ENCODE measurements at regions not wholly inside any gene's neighbourhood (a gene's known extent, or its start where the extent isn't known, plus 50 kb on each side); places are given as distances from the start of the nearest gene placed in this dataset.

- TF ChIP-seq POLR2A (IDR thresholded peaks at IDR 0.05) (no peak), POLR2AphosphoS5 (IDR thresholded peaks at IDR 0.05) (no peak)
- TF ChIP-seq, protein P1, sequence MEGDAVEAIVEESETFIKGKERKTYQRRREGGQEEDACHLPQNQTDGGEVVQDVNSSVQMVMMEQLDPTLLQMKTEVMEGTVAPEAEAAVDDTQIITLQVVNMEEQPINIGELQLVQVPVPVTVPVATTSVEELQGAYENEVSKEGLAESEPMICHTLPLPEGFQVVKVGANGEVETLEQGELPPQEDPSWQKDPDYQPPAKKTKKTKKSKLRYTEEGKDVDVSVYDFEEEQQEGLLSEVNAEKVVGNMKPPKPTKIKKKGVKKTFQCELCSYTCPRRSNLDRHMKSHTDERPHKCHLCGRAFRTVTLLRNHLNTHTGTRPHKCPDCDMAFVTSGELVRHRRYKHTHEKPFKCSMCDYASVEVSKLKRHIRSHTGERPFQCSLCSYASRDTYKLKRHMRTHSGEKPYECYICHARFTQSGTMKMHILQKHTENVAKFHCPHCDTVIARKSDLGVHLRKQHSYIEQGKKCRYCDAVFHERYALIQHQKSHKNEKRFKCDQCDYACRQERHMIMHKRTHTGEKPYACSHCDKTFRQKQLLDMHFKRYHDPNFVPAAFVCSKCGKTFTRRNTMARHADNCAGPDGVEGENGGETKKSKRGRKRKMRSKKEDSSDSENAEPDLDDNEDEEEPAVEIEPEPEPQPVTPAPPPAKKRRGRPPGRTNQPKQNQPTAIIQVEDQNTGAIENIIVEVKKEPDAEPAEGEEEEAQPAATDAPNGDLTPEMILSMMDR (IDR thresholded peaks at IDR 0.05): no peak
- intact Hi-C loops (cut with DNase I): no loop called here
- WGBS: 77% methylated on average over 2 of the region's 2 CpGs
- Histone ChIP-seq H3K9me3 (no peaks in the 10 kb centered on the region), H3K4me1 (replicated peaks) (no peaks in the 10 kb centered on the region), H3K27ac (no peak overlapping the region), H3K27me3 (replicated peaks; ENCODE audit: insufficient read depth) (no peaks in the 10 kb centered on the region), H3K4me3 (no peak overlapping the region), H3K36me3 (no peaks in the 10 kb centered on the region)
- DNase-seq (ENCODE audit: low spot score): no peak
These were observed 963.4 kb upstream of the ADGRL4 start for GRCh38 chr1:79969886-79970285.

DNA sequence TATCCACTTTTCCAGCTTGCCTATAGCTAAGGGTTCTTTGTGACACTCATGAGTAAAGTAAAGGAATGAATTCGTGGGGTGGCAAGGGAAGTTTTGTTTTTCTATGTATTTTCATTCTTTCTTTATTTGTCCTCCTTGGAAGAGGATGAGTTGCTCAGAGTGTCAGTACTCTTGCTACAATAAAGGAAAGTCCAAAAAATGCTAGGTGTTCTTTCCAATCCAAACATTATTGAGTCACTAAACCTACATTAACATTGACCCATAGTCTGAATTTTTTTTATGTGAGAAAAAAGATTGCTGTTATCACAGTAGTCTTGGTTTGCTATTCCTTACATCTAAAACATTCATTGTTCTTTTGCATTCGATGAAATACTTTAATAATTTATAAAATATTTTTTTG, 959.9 kb upstream of the ADGRL4 start:
- TF ChIP-seq POLR2A (IDR thresholded peaks at IDR 0.05) (no peak), POLR2AphosphoS5 (IDR thresholded peaks at IDR 0.05) (no peak)
- TF ChIP-seq, protein P1 (IDR thresholded peaks at IDR 0.05): no peak
- no peak for DNase-seq (ENCODE audit: low spot score)

DNA sequence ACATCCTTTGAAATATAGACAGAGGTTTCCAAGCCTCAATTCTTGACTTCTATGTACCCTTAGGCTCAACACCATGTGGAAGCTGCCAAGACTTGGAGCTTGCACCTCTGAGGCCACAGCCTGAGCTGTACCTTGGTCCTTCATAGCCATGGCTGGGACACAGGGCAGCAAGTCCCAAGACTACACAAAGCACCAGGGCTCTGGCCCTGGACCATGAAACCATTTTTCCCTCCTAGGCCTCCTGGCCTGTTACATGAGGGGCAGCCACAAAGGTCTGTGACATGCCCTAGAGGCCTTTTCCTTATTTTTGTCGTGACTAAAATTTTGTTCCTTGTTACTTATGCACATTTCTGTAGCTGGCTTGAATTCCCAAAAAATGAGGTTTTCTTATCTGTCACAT, 953.1 kb upstream of the ADGRL4 start:
- intact Hi-C loops (cut with DNase I): no loop called here
- WGBS: 83% methylated on average over 1 of the region's 1 CpG
- H3K27ac ChIP-seq: no peak overlapping the region
- H3K27me3 ChIP-seq (replicated peaks; ENCODE audit: insufficient read depth): no peaks in the 10 kb centered on the region
- no peaks in the 10 kb centered on the region for H3K36me3 ChIP-seq
- TF ChIP-seq, protein P1 (IDR thresholded peaks at IDR 0.05): no peak
- TF ChIP-seq POLR2AphosphoS5 (IDR thresholded peaks at IDR 0.05) (no peak), POLR2A (IDR thresholded peaks at IDR 0.05) (no peak)
- H3K4me3 ChIP-seq: no peak overlapping the region
- H3K9me3 ChIP-seq: no peaks in the 10 kb centered on the region
- DNase-seq (ENCODE audit: low spot score): no peak
- no peaks in the 10 kb centered on the region for H3K4me1 ChIP-seq (replicated peaks)

More for the DNA sequence above, 959.9 kb upstream of the ADGRL4 start:
- 54% methylated on average over 2 of the region's 2 CpGs for WGBS
- Histone ChIP-seq H3K27me3 (replicated peaks; ENCODE audit: insufficient read depth) (no peaks in the 10 kb centered on the region), H3K4me3 (no peak overlapping the region), H3K36me3 (no peaks in the 10 kb centered on the region), H3K27ac (no peak overlapping the region), H3K9me3 (no peaks in the 10 kb centered on the region), H3K4me1 (replicated peaks) (no peaks in the 10 kb centered on the region)
- intact Hi-C loops (cut with DNase I): no loop called here

DNA sequence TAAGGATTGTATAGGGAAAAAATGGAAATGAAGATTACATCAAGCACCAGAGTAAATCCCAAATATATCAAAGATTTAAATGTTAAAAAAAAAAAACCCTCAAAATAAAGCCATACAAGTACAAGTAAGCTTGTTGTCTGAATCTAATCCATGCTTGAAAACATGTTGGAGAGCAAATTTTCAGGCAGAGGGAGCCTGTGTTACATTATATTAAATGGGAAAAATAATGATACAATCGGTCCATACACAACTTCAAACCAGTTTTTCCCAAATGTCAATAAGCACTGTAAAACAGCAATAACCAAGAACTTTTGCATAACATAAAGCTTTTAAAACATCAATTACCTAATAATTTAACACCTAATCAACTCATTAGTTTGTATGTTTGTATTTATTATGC, 949.4 kb upstream of the ADGRL4 start:
- TF ChIP-seq POLR2A (IDR thresholded peaks at IDR 0.05) (no peak), POLR2AphosphoS5 (IDR thresholded peaks at IDR 0.05) (no peak)
- TF ChIP-seq, protein P1 (IDR thresholded peaks at IDR 0.05): no peak
- 65% methylated on average over 1 of the region's 1 CpG for WGBS
- no peaks in the 10 kb centered on the region for H3K36me3 ChIP-seq
- no peak for DNase-seq (ENCODE audit: low spot score)
- H3K27me3 ChIP-seq (replicated peaks; ENCODE audit: insufficient read depth): no peaks in the 10 kb centered on the region
- intact Hi-C loops (cut with DNase I): no loop called here
- no peaks in the 10 kb centered on the region for H3K9me3 ChIP-seq
- no peak overlapping the region for H3K27ac ChIP-seq
- H3K4me1 ChIP-seq (replicated peaks): no peaks in the 10 kb centered on the region
- H3K4me3 ChIP-seq: no peak overlapping the region

DNA sequence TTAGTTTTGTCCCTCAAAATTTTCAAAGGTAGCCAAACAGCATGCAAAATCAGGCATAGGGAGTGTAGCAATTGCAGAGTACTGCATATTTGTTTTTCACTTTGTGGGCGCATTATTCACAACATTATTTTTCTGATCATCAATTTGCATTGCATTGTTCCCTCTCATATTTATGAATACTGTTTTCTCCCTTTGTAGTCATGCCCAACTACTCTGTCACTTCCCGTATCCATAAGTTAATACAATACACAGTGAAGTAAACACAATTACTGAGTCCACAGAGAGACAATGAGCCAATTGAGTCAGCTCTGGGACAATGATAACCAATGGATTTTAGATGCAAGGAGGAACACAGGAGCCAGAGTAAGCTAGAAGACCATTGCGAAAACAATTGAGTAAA, 944.0 kb upstream of the ADGRL4 start:
- H3K36me3 ChIP-seq: no peaks in the 10 kb centered on the region
- H3K4me3 ChIP-seq: no peak overlapping the region
- H3K9me3 ChIP-seq: no peaks in the 10 kb centered on the region
- H3K27ac ChIP-seq: no peak overlapping the region
- TF ChIP-seq, protein P1 (IDR thresholded peaks at IDR 0.05): no peak
- no peak for TF ChIP-seq POLR2AphosphoS5 (IDR thresholded peaks at IDR 0.05)
- TF ChIP-seq POLR2A (IDR thresholded peaks at IDR 0.05): no peak
- H3K4me1 ChIP-seq (replicated peaks): no peaks in the 10 kb centered on the region
- intact Hi-C loops (cut with DNase I): no loop called here
- no peaks in the 10 kb centered on the region for H3K27me3 ChIP-seq (replicated peaks; ENCODE audit: insufficient read depth)
- 86% methylated on average over 3 of the region's 3 CpGs for whole genome bisulfite sequencing
- DNase-seq (ENCODE audit: low spot score): no peak

All from prostate gland (tissue), 2 donors.